HFFc6 (cell line): ENCODE measurements at regions not wholly inside any gene's neighbourhood (a gene's known extent, or its start where the extent isn't known, plus 50 kb on each side); places are given as distances from the start of the nearest gene placed in this dataset.
A peak's percentile ranks its signal among the peaks of the same experiment; 100 is the strongest.

Experiments
- DNase-seq: peaks from one replicate; pipeline ENCODE4 v3.0.0-alpha.2; 2018
- H3K27ac Mint-ChIP-seq: 2 replicates; pipeline ENCODE4 v1.8.0; 2020; ENCODE audit warnings: mild to moderate bottlenecking, mixed read lengths
- H3K27me3 Mint-ChIP-seq: 2 replicates; pipeline ENCODE4 v1.8.0; 2021; ENCODE audit warnings: mild to moderate bottlenecking, moderate library complexity, mixed read lengths; ENCODE audit not compliant: insufficient read depth
- H3K36me3 Mint-ChIP-seq: 2 replicates; pipeline ENCODE4 v1.8.0; 2021; ENCODE audit warnings: low read depth, mixed read lengths
- H3K4me1 Mint-ChIP-seq: 2 replicates; pipeline ENCODE4 v1.8.0; 2020; ENCODE audit warnings: low read depth, mixed read lengths
- H3K4me3 Mint-ChIP-seq: 2 replicates; pipeline ENCODE4 v1.8.0; 2020; ENCODE audit warnings: mild to moderate bottlenecking, moderate library complexity, mixed read lengths
- H3K9me3 Mint-ChIP-seq: 2 replicates; pipeline ENCODE4 v1.8.0; 2020; ENCODE audit warnings: mild to moderate bottlenecking, mixed read lengths
- TF ChIP-seq, protein P1 (sequence below): fragments of 200-600 bp; sonication (generic); IDR thresholded peaks from 2 replicates; pipeline ENCODE4 v1.5.0; 2021; ENCODE audit warnings: antibody characterized with exemption, mild to moderate bottlenecking

DNA sequence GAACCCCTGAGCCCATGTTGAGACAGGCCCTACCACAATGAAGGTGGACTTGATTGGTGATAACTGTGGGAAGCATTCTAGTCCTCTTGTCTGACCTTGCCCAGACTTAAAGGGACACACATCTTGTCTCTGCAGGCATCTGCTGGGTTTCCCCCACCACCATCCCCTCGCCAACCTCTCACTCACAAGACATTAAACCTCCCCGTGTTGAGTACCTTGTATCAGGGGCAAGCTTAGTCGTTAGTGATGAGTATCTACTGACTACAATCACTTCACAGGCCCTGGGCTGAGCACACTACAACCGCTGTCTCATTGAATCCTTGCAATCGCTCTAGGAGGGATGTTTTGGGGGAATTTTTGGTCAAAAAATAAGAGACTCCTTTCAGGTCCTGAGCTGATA lies 86.0 kb downstream of the ICOS start:
- Mint-ChIP-seq H3K4me3 (no peak overlapping the region), H3K9me3 (no peaks in the 10 kb centered on the region), H3K27ac (no peak overlapping the region), H3K4me1 (peaks cover 5% of the 10 kb centered on the region; the same call in 1 of the 2 replicates), H3K36me3 (no peaks in the 10 kb centered on the region), H3K27me3 (peaks cover 4% of the 10 kb centered on the region; the same call in 1 of the 2 replicates)
- DNase-seq = no peak
- TF ChIP-seq, protein P1, sequence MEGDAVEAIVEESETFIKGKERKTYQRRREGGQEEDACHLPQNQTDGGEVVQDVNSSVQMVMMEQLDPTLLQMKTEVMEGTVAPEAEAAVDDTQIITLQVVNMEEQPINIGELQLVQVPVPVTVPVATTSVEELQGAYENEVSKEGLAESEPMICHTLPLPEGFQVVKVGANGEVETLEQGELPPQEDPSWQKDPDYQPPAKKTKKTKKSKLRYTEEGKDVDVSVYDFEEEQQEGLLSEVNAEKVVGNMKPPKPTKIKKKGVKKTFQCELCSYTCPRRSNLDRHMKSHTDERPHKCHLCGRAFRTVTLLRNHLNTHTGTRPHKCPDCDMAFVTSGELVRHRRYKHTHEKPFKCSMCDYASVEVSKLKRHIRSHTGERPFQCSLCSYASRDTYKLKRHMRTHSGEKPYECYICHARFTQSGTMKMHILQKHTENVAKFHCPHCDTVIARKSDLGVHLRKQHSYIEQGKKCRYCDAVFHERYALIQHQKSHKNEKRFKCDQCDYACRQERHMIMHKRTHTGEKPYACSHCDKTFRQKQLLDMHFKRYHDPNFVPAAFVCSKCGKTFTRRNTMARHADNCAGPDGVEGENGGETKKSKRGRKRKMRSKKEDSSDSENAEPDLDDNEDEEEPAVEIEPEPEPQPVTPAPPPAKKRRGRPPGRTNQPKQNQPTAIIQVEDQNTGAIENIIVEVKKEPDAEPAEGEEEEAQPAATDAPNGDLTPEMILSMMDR = no peak

DNA sequence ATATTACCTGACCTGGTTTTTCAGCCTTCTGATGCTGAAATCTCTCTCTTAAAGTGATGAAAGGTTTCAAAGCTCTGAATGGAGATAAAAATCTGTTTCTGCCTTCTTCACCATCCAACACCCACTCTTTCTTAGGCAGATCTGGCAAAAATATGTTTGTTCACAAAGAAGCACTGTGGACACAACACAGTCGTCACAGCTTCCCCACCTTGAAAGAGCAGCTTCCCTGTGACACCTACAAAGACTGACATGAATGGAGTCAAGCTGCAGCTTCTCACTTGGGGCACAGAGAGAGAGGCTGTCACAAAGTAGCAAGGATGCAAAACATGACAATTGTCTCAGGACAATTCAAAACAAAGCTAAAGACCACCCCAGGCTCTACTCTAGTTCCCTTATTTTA lies 86.5 kb downstream of the ICOS start:
- Mint-ChIP-seq H3K27ac (no peak overlapping the region), H3K4me1 (peaks cover 5% of the 10 kb centered on the region; the same call in 1 of the 2 replicates), H3K9me3 (no peaks in the 10 kb centered on the region), H3K27me3 (peaks cover 2% of the 10 kb centered on the region; the same call in 1 of the 2 replicates), H3K4me3 (no peak overlapping the region), H3K36me3 (no peaks in the 10 kb centered on the region)
- DNase-seq = no peak
- TF ChIP-seq, protein P1 = no peak

- TF ChIP-seq, protein P1 = peak; percentile 76
Observed at GRCh38 chr2:204024503-204024902, 87.9 kb downstream of the ICOS start.

GRCh38 chr2:204024906-204025475 lies 88.4 kb downstream of the ICOS start:
- Mint-ChIP-seq H3K4me3 (no peak overlapping the region), H3K36me3 (no peaks in the 10 kb centered on the region)

More at GRCh38 chr2:204024503-204024902, 87.9 kb downstream of the ICOS start:
- H3K9me3 Mint-ChIP-seq = no peaks in the 10 kb centered on the region
- peak; percentile 26 for DNase-seq
- no peak overlapping the region for H3K27ac Mint-ChIP-seq
- no peaks in the 10 kb centered on the region for H3K36me3 Mint-ChIP-seq
- H3K27me3 Mint-ChIP-seq = peaks cover 2% of the 10 kb centered on the region; the same call in 1 of the 2 replicates
- H3K4me1 Mint-ChIP-seq = peaks cover under 1% of the 10 kb centered on the region; the same call in 1 of the 2 replicates
- no peak overlapping the region for H3K4me3 Mint-ChIP-seq

GRCh38 chr2:204026294-204026693 lies 89.7 kb downstream of the ICOS start:
- H3K4me3 Mint-ChIP-seq = no peak overlapping the region
- no peaks in the 10 kb centered on the region for H3K36me3 Mint-ChIP-seq
- H3K27me3 Mint-ChIP-seq = peaks cover 2% of the 10 kb centered on the region; the same call in 1 of the 2 replicates
- no peak for DNase-seq
- H3K9me3 Mint-ChIP-seq = no peaks in the 10 kb centered on the region
- H3K27ac Mint-ChIP-seq = no peak overlapping the region
- TF ChIP-seq, protein P1 = peak; percentile 58
- H3K4me1 Mint-ChIP-seq = no peaks in the 10 kb centered on the region

More at GRCh38 chr2:204024906-204025475, 88.4 kb downstream of the ICOS start:
- peaks cover 2% of the 10 kb centered on the region; the same call in 1 of the 2 replicates for H3K27me3 Mint-ChIP-seq
- H3K9me3 Mint-ChIP-seq = no peaks in the 10 kb centered on the region
- H3K4me1 Mint-ChIP-seq = no peaks in the 10 kb centered on the region
- DNase-seq = no peak
- no peak overlapping the region for H3K27ac Mint-ChIP-seq
- TF ChIP-seq, protein P1 = no peak; the same call in 1 of the 2 replicates
